Stimulated activated CD4-positive, alpha-beta T cell treated with anti-CD3 and anti-CD28 coated beads, Interleukin-1b, Interleukin-23, amount 100 ng/mL, for 4 hours (primary cell): ENCODE measurements at regions not wholly inside any gene's neighbourhood (a gene's known extent, or its start where the extent isn't known, plus 50 kb on each side); places are given as distances from the start of the nearest gene placed in this dataset.
"Not testable (repeated sequence)": the region's sequence is repeated elsewhere in the genome, so short reads cannot be mapped to it uniquely, and the experiment has no call there.

Experiments used
- DNase-seq, 2 donors: peaks; one replicate each; pipeline ENCODE4 v3.0.0-alpha.2; 2020; ENCODE audit warnings: low read depth in 2 of 2

DNA sequence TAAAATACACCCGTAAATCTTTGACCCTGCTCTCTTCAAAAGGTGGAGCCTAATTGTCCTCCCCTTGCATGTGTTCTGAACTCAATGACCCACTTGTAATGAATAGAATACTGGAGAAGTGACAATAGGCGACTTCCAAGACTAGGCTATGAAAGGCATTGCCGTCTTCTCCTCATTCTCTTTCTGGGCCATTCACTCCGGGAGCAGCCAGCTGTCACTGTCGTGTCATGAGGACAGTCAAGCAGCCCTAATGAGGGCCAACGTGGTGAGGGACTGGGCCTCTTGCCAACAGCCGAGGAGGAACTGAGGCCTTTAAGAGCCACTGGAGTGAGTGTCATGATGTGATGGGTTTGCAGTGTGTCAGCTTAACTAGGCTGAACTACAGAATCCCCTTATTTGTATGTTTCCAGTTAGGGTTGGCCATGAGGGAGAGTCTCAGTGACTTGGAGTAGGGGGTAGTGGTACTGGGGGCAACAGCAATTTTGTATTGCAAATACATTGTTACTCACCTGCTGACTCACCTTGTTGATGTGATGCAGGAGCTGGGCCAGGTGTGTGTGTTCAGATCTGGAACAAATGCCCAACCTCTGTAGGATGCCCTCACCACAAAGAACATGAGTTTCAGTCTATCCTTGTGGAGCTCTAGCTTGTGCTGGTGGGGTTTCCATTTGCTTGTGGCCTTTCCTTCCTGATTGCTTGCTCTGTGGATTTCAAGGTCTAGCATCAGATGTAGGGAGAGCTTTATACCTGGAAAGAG, 188.5 kb upstream of the PROK2 start:
- DNase-seq, result no peak

- DNase-seq, result no peak
These were observed 187.1 kb upstream of the PROK2 start for GRCh38 chr3:71972031-71972430.

GRCh38 chr3:71968544-71968943, 183.6 kb upstream of the PROK2 start:
- no peak for DNase-seq

DNA sequence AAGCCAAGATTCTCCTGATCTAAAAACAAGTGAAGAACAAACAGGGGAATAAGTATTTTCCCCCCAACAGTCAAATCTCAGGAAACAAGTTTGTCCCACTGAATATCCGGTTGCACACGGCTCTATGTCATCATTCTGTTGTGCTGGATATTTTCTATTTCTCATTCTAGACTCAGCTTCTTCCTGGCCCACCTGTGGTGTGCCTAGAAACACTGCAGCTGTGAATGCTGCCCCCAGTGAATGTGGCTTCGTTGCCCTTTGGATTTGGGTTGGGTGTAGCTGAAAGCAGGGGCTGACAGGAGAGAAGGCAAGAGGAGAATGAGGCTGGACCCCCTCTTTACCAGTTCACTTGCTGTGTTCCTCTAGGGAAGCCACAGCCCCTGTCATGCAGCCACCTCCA, 181.2 kb upstream of the PROK2 start:
- DNase-seq, result no peak

DNA sequence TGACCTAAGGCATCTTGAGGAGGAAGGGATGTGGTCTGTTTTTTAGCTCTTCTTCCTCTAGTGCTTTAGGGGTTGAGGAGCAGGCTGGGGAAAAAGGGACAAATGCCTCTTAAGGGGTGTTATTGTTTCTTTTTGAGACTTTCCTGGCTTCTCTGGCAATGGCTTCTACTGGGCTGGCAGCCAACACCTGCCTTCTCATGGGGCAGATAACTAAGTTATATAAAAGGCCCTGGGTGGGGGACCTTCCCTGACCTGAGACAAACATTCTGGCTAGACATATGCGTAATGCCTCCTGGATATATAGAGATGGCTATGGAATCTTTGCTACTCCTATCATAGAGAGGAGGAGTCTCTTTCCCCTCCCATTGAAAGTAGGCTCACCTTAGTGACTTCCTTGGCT, 179.2 kb upstream of the PROK2 start:
- no peak for DNase-seq

DNA sequence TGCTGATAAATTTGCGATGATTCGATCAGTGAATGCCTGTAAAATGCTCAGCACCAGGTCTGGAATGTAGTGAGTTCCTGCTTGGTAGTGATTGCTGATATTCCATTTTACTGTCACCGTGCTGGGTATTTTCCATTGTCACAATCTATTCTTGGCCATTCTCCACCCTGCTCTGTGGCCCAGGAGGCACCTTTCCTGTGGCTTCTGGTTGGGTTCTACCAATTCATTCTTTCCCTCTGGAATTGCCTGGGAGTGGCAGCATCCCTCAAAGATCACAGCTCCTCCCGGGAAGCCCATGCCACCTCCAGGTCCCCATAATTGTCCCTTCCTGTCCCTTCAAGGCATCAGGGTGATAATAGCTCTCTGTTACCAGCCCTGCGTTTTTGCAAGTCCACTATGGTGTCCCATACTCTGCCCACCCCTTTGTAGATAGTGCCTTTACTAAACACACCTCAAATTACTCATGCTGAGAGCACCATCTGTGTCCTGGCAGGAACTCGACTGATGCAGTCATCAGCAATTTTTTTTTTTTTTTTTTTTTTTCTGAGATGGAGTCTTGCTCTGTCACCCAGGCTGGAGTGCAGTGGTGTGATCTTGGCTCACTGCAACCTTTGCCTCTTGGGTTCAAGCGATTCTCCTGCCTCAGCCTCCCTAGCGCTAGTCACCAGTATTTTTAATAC, 177.8 kb upstream of the PROK2 start:
- DNase-seq, result no peak

- DNase-seq, result no peak
These were observed 176.9 kb upstream of the PROK2 start for GRCh38 chr3:71961891-71962290.

DNA sequence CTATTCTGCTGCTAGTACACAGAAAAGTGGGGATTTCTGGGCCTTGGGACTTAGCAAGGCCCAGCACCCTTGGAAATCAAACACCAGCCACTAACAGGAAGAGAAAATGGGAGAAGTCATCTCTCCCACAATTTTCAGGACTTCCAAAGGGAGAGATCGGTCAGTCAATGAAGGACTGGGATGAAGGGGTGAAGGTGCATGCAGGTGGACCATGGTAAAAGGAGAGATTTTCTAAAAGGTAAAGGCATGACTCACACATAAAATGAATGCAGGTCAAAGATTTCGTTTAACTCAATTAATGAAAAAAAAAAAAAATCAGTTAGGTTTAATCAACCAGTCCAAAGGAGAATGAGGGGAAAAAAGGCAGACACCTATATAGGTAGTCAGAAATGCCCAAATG, 176.4 kb upstream of the PROK2 start:
- no peak for DNase-seq

GRCh38 chr3:71958533-71958932, 173.6 kb upstream of the PROK2 start:
- DNase-seq, result no peak

DNA sequence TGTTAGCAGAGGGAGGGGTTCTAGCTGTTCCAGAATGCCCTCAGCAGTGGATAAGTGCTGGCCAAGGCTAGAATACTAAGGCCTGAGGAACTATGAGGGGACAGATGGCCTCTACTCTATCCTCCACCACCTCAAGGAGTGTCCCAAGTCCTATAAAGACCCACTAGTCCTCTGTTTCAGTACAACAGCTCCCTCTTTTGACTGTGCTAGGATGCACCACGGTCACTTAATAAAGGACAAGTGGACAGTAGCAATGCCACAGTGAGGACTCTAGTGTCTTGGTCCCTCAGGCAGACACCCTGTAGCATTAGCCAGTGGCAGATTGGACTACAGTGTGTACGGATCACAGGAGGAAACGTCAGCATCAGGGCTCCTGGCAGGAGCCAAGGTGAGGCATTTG, 171.8 kb upstream of the PROK2 start:
- DNase-seq, result no peak

DNA sequence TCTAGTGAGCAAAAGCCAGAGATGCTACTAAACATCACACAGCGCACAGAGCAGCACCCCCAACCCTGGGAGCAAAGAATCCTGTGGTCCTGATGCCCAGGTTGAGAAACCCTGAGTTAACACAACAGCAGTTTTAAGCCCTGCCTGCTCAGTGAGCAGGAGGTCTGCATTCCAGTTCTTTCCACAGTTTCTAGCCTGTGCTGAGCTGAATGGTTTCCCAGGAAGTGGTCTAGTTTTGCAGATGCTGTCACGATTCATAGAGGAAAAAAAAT, 171.1 kb upstream of the PROK2 start:
- no peak for DNase-seq

- peak; percentile 5 to 15 for DNase-seq
These were observed 170.5 kb upstream of the PROK2 start for GRCh38 chr3:71955240-71956068.

DNA sequence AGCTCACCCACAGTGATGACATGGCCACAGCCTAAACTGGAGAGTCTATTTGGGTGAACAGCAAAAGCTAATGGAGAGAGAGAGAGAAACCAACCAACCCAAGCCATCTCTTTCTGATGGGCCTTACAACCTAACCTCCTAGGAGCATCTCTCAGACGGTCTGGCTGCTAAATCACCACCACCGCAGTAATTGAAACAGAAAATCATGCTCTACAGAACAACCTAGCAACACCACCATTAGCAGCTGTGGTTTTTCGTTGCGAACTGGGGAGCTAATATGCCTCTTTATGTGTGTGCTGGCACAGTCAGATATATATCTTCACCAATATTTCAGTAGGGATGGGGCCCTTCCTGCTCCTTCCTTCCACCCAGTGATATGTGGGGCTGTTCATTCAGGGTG, 166.9 kb upstream of the PROK2 start:
- DNase-seq, result no peak

DNA sequence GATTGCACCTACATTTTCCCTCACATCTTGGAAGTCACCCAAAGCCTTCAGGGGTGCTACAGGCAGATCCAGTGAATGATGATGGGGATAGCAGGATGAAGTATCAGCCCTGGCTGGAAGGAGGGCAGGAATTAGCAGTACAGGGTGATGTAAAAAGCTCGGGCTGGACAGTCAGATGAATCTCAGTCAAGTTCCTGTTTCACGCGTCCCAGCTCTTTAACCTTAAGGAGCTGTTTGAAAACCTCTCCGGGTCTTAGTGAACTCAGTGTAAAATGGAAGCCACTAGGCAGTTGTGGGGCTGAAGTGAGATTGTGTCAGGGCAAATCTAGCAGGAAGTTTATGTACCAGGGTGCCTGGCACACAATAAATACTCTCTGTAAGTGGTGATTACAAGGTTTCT, 166.4 kb upstream of the PROK2 start:
- DNase-seq, result no peak

GRCh38 chr3:71949442-71949841, 164.5 kb upstream of the PROK2 start:
- no peak for DNase-seq

- DNase-seq, result no peak
These were observed 159.6 kb upstream of the PROK2 start for GRCh38 chr3:71944482-71945065.

DNA sequence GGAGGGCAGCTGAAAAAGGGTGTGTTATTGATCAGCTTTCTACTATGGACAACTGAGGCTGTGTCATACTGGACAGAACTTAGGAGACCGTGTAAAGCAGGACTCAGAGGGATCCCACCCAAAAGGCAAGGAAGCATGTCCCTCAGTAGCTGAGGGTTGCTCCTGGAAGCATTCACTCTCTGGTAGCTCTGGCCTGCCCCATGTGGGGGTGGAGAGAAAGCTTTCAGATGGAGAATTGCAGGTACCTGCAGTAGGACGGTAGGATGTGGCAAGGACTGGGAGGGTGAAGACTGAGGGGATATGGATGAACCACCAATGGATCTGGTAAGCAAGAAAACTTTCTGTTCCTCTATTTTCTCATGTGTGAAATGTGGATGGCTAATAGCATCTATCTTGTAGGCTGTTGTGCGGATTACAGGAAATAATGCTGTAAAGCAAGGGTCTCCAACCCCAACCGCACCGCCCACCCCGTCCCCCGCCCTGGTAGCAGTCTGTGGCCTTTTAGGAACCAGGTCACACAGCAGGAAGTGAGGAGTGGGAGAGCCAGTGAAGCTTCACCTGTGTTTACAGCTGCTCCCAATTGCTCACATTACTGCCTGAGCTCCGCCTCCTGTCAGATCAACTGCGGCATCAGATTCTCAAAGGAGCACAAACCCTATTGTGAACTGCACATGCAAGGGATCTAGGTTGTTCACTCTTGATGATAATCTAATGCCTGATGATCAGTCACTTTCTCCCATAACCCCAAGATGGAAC, 157.7 kb upstream of the PROK2 start:
- DNase-seq, result no peak

- DNase-seq, result no peak
These were observed 155.5 kb upstream of the PROK2 start for GRCh38 chr3:71940486-71940885.

- DNase-seq, result not testable (repeated sequence)
These were observed 153.1 kb upstream of the PROK2 start for GRCh38 chr3:71938081-71938480.

DNA sequence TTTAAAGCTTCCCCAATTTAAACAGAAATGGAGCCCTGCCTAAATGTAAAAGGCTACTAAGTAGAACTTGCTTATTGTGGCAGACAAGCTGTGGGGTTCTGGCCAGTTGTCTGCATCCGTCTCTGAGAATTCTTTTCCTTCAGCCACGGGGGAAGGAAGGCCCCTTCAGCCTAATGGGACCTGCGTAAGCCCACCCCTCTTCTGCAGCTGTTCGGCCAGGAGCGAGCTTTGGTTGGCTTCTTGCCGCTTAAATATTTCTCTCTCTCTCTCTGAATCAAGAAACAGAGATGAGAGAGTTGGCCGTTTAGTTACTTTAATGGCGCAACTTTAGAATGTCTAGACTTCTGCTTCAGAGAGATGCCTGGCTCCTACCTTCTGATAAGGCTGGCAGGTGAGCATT, 151.7 kb upstream of the PROK2 start:
- no peak for DNase-seq

DNA sequence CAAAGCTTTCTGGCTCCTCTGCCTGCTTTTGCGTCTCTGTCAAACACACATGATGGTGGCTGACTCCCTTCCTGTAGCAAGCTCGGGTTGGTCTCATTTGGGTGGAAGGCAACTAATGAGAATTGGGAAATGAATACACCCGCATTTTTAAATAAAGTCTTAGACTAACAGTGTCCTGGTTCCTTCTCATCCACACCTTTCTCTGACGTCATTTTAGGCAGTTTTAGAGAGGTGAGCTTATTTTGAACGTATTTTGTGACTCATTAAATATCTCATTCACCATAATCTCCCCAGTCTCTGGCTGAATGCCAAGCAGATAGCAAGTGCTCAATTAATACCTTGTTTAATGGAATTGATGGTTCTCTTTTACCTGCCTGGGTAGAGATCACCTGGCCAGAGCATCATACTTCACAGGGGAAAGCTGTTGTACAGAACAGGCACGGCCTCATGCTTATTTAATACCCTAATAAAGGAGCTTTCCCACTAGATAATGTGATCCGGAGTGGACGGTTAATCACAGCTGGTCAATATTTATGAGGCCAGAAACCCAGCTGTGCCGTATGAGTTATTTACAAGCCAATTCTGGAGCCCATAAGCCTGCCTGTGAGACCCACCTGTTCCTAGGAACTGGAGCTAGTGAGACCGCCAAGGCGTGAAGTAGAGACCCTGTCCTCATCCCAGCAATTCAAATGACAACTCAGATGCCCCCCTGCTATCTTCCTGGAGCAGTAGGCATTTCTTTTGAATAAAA, 149.7 kb upstream of the PROK2 start:
- DNase-seq, result no peak
